H9 (cell line): ENCODE measurements at regions not wholly inside any gene's neighbourhood (a gene's known extent, or its start where the extent isn't known, plus 50 kb on each side); places are given as distances from the start of the nearest gene placed in this dataset.

ENCODE experiments used
- DNase-seq: peaks from one replicate; pipeline ENCODE4 v3.0.0-alpha.2; 2017
- H2AFZ ChIP-seq: one replicate; pipeline ENCODE4 v1.6.1; 2013; ENCODE audit warnings: mild to moderate bottlenecking, low read length, control low read depth, moderate library complexity
- H2AK5ac ChIP-seq: 2 replicates; pipeline ENCODE4 v1.6.1; 2013; ENCODE audit warnings: low read length, control low read depth, mixed read lengths; ENCODE audit not compliant: insufficient read length
- H2BK120ac ChIP-seq: one replicate; pipeline ENCODE4 v1.6.1; 2013; ENCODE audit warnings: low read depth, mild to moderate bottlenecking, low read length, control low read depth, inconsistent platforms; ENCODE audit not compliant: poor library complexity, severe bottlenecking
- H2BK12ac ChIP-seq: 2 replicates; pipeline ENCODE4 v1.6.1; 2013; ENCODE audit warnings: low read length, control low read depth, mixed read lengths, low read depth; ENCODE audit not compliant: insufficient read length
- H2BK15ac ChIP-seq: 2 replicates; pipeline ENCODE4 v1.6.1; 2013; ENCODE audit warnings: low read depth, low read length, control low read depth
- H2BK20ac ChIP-seq: one replicate; pipeline ENCODE4 v1.6.1; 2013; ENCODE audit warnings: low read depth, mild to moderate bottlenecking, low read length, control low read depth, inconsistent platforms; ENCODE audit not compliant: poor library complexity, severe bottlenecking
- H2BK5ac ChIP-seq: 2 replicates; pipeline ENCODE4 v1.6.1; 2013; ENCODE audit warnings: low read length, control low read depth, mixed read lengths; ENCODE audit not compliant: insufficient read length
- H3K14ac ChIP-seq: 2 replicates; pipeline ENCODE4 v1.6.1; 2013; ENCODE audit warnings: low read length, control low read depth; ENCODE audit not compliant: insufficient read depth
- H3K18ac ChIP-seq: 2 replicates; pipeline ENCODE4 v1.6.1; 2013; ENCODE audit warnings: low read depth, mild to moderate bottlenecking, mixed read lengths, low read length, control low read depth; ENCODE audit not compliant: insufficient read length
- H3K23ac ChIP-seq: 2 replicates; pipeline ENCODE4 v1.6.1; 2013; ENCODE audit warnings: low read length, control low read depth, mixed read lengths, low read depth; ENCODE audit not compliant: insufficient read length
- H3K23me2 ChIP-seq: 2 replicates; pipeline ENCODE4 v1.6.1; 2013; ENCODE audit warnings: low read depth, mild to moderate bottlenecking, mixed read lengths, low read length, control low read depth; ENCODE audit not compliant: insufficient read length, poor library complexity, severe bottlenecking
- H3K27ac ChIP-seq: 2 replicates; pipeline ENCODE4 v1.5.1; 2013; ENCODE audit warnings: low read length, control low read depth, mixed read lengths, low read depth; ENCODE audit not compliant: insufficient read length
- H3K27me3 ChIP-seq: 2 replicates; pipeline ENCODE4 v1.6.1; 2013; ENCODE audit warnings: low read length, control low read depth, inconsistent platforms; ENCODE audit not compliant: insufficient read depth
- H3K4ac ChIP-seq: 2 replicates; pipeline ENCODE4 v1.6.1; 2013; ENCODE audit warnings: low read depth, mild to moderate bottlenecking, control low read depth, inconsistent platforms, low read length, moderate library complexity
- H3K4me1 ChIP-seq: 2 replicates; pipeline ENCODE4 v1.6.1; 2013; ENCODE audit warnings: low read length, control low read depth, inconsistent platforms; ENCODE audit not compliant: insufficient read depth
- H3K4me2 ChIP-seq: 2 replicates; pipeline ENCODE4 v1.6.1; 2013; ENCODE audit warnings: low read length, control low read depth, mixed read lengths; ENCODE audit not compliant: insufficient read length, insufficient read depth
- H3K56ac ChIP-seq: 2 replicates; pipeline ENCODE4 v1.6.1; 2013; ENCODE audit warnings: low read depth, mild to moderate bottlenecking, mixed read lengths, low read length, control low read depth; ENCODE audit not compliant: insufficient read length
- H3K79me1 ChIP-seq: 2 replicates; pipeline ENCODE4 v1.6.1; 2013; ENCODE audit warnings: low read depth, mild to moderate bottlenecking, moderate library complexity, low read length, control low read depth, inconsistent platforms; ENCODE audit not compliant: insufficient read depth, poor library complexity, severe bottlenecking
- H3K79me2 ChIP-seq: 2 replicates; pipeline ENCODE4 v1.6.1; 2013; ENCODE audit warnings: low read length, control low read depth, inconsistent platforms; ENCODE audit not compliant: insufficient read depth
- H3K9ac ChIP-seq: 2 replicates; pipeline ENCODE4 v1.6.1; 2013; ENCODE audit warnings: low read length, control low read depth, mixed read lengths; ENCODE audit not compliant: insufficient read length; ENCODE audit errors: extremely low read depth
- H3K9me3 ChIP-seq: one replicate; pipeline ENCODE4 v1.6.1; 2013; ENCODE audit warnings: low read depth, low read length, inconsistent platforms; ENCODE audit not compliant: control insufficient read depth
- H3T11ph ChIP-seq: one replicate; pipeline ENCODE4 v1.6.1; 2013; ENCODE audit warnings: mild to moderate bottlenecking, low read length, control low read depth, inconsistent platforms
- H4K20me1 ChIP-seq: one replicate; pipeline ENCODE4 v1.6.1; 2013; ENCODE audit not compliant: control insufficient read depth, insufficient read length, insufficient read depth
- H4K5ac ChIP-seq: 2 replicates; pipeline ENCODE4 v1.6.1; 2013; ENCODE audit warnings: low read depth, mild to moderate bottlenecking, mixed read lengths, low read length, control low read depth; ENCODE audit not compliant: insufficient read length
- H4K8ac ChIP-seq: replicated peaks from 2 replicates; pipeline ENCODE4 v1.6.1; 2013; ENCODE audit warnings: low read length, control low read depth, mixed read lengths, low read depth; ENCODE audit not compliant: insufficient read length
- H4K91ac ChIP-seq: 2 replicates; pipeline ENCODE4 v1.6.1; 2013; ENCODE audit warnings: low read depth, mild to moderate bottlenecking, moderate library complexity, mixed read lengths, low read length, control low read depth; ENCODE audit not compliant: insufficient read length
- H3K27ac Mint-ChIP-seq, 3 experiments: 2 replicates in 2 of 3; 3 replicates in 1 of 3; pipeline ENCODE4 v1.8.0; 2020 to 2021; ENCODE audit warnings: mixed read lengths in 3 of 3, mild to moderate bottlenecking in 1 of 3, moderate library complexity in 1 of 3
- H3K27me3 Mint-ChIP-seq: 2 replicates; pipeline ENCODE4 v1.8.0; 2021; ENCODE audit warnings: low read depth, mild to moderate bottlenecking, moderate library complexity, mixed read lengths
- H3K36me3 Mint-ChIP-seq, 3 experiments: 2 replicates in 2 of 3; 3 replicates in 1 of 3; pipeline ENCODE4 v1.8.0; 2020 to 2021; ENCODE audit warnings: low read depth in 3 of 3, mixed read lengths in 3 of 3; ENCODE audit not compliant: insufficient read depth in 1 of 3
- H3K4me1 Mint-ChIP-seq, 2 experiments: 2 replicates each; pipeline ENCODE4 v1.8.0; 2020; ENCODE audit warnings: mixed read lengths in 2 of 2
- H3K4me3 Mint-ChIP-seq, 2 experiments: 2 replicates in 1 of 2; 3 replicates in 1 of 2; pipeline ENCODE4 v1.8.0; 2020 to 2021; ENCODE audit warnings: mild to moderate bottlenecking in 2 of 2, mixed read lengths in 2 of 2, moderate library complexity in 1 of 2
- H3K9me3 Mint-ChIP-seq, 2 experiments: 2 replicates in 1 of 2; 3 replicates in 1 of 2; pipeline ENCODE4 v1.8.0; 2020; ENCODE audit warnings: mild to moderate bottlenecking in 2 of 2, mixed read lengths in 2 of 2, moderate library complexity in 1 of 2
- CTCF ChIP-seq: fragments of 200-600 bp; sonication (generic); conservative IDR thresholded peaks from 3 replicates; pipeline ENCODE4 v1.8.0; 2021; ENCODE audit warnings: antibody characterized with exemption, mild to moderate bottlenecking
- WGBS: extraction: QIAGEN DNeasy Blood & Tissue Kit; methylation state at CpG from one replicate; pipeline ENCODE4 v1.1.7; 2013; ENCODE audit warnings: missing lambda C conversion rate, low lambda C conversion rate, mixed read lengths; ENCODE audit not compliant: insufficient read length; ENCODE audit errors: extremely low coverage; 5-methylcytosine and 5-hydroxymethylcytosine counted together

- no peak overlapping the region for H3K9ac ChIP-seq
- WGBS = no CpG with 5 or more reads among the region's 3 CpGs
- no peak overlapping the region for H3K4ac ChIP-seq
- H3K9me3 Mint-ChIP-seq = 0 out of 5 replicates have a peak, but pooled peaks cover 0 to 3% of the 10 kb centered on the region in 2 experiments
- no peak overlapping the region for H2BK15ac ChIP-seq
- H2BK5ac ChIP-seq = no peak overlapping the region
- no peak overlapping the region for H3T11ph ChIP-seq
- no peak for TF ChIP-seq CTCF
- no peak overlapping the region for H4K5ac ChIP-seq
- no peak overlapping the region for H4K91ac ChIP-seq
- H2AFZ ChIP-seq = no peak overlapping the region
- no peak overlapping the region for H3K4me3 Mint-ChIP-seq
- H3K23ac ChIP-seq = no peak overlapping the region
- no peaks in the 10 kb centered on the region for H3K23me2 ChIP-seq
- no peak overlapping the region for H3K14ac ChIP-seq
- no peak overlapping the region for H3K27ac Mint-ChIP-seq
- no peaks in the 10 kb centered on the region for H3K9me3 ChIP-seq
- no peak overlapping the region for H3K27ac ChIP-seq
- no peak overlapping the region for H2BK20ac ChIP-seq
- H3K36me3 Mint-ChIP-seq = no peaks in the 10 kb centered on the region
- H2AK5ac ChIP-seq = no peak overlapping the region
- no peak overlapping the region for H2BK120ac ChIP-seq
- H3K79me2 ChIP-seq = no peaks in the 10 kb centered on the region
- no peak overlapping the region for H3K4me2 ChIP-seq
- no peak overlapping the region for H3K18ac ChIP-seq
- no peak overlapping the region for H4K8ac ChIP-seq
- H3K4me1 Mint-ChIP-seq = peaks cover 26 to 32% of the 10 kb centered on the region in 2 experiments
- H4K20me1 ChIP-seq = no peaks in the 10 kb centered on the region
- H3K27me3 Mint-ChIP-seq = peaks cover 2% of the 10 kb centered on the region; the same call in 1 of the 2 replicates
- H3K27me3 ChIP-seq = no peaks in the 10 kb centered on the region
- no peak overlapping the region for H3K56ac ChIP-seq
- peaks cover 11% of the 10 kb centered on the region for H3K4me1 ChIP-seq
- no peak overlapping the region for H2BK12ac ChIP-seq
- no peaks in the 10 kb centered on the region for H3K79me1 ChIP-seq
- no peak for DNase-seq
These were observed 486.4 kb downstream of the NPIPA7 start for GRCh38 chr16:16865374-16865773.
